SKM-1 (cell line): ENCODE measurements at regions not wholly inside any gene's neighbourhood (a gene's known extent, or its start where the extent isn't known, plus 50 kb on each side); places are given as distances from the start of the nearest gene placed in this dataset.

Experiments
- DNase-seq: peaks from one replicate; lab custom pipeline; 2025; ENCODE audit not compliant: unreplicated experiment; lab: John Stamatoyannopoulos, UW

GRCh38 chr15:29919380-29919881 is 97.2 kb upstream of the TJP1 start:
- DNase-seq = no peak

- no peak for DNase-seq
Measured at GRCh38 chr15:29917600-29918597, 95.6 kb upstream of the TJP1 start.

- DNase-seq = no peak
Measured at GRCh38 chr15:29914511-29914926, 92.3 kb upstream of the TJP1 start.

GRCh38 chr15:29913528-29914135 is 91.4 kb upstream of the TJP1 start:
- DNase-seq = no peak

- no peak for DNase-seq
Measured at GRCh38 chr15:29911705-29912104, 89.4 kb upstream of the TJP1 start.

- DNase-seq = no peak
Measured at GRCh38 chr15:29910068-29910467, 87.8 kb upstream of the TJP1 start.

GRCh38 chr15:29904757-29905417 is 82.6 kb upstream of the TJP1 start:
- no peak for DNase-seq

- no peak for DNase-seq
Measured at GRCh38 chr15:29903785-29904464, 81.7 kb upstream of the TJP1 start.

GRCh38 chr15:29903028-29903427 is 80.8 kb upstream of the TJP1 start:
- DNase-seq = no peak

- no peak for DNase-seq
Measured at GRCh38 chr15:29900237-29901189, 78.2 kb upstream of the TJP1 start.

- no peak for DNase-seq
Measured at GRCh38 chr15:29896062-29896461, 73.8 kb upstream of the TJP1 start.

GRCh38 chr15:29891096-29891457 is 68.8 kb upstream of the TJP1 start:
- DNase-seq = no peak

GRCh38 chr15:29890336-29891095 is 68.2 kb upstream of the TJP1 start:
- DNase-seq = no peak

GRCh38 chr15:29889542-29890329 is 67.5 kb upstream of the TJP1 start:
- DNase-seq = no peak

- DNase-seq = no peak
Measured at GRCh38 chr15:29888646-29889045, 66.4 kb upstream of the TJP1 start.

GRCh38 chr15:29887721-29888120 is 65.5 kb upstream of the TJP1 start:
- DNase-seq = no peak

GRCh38 chr15:29885183-29885582 is 62.9 kb upstream of the TJP1 start:
- no peak for DNase-seq

- no peak for DNase-seq
Measured at GRCh38 chr15:29883126-29883525, 60.9 kb upstream of the TJP1 start.
